ENCODE measurements at regions not wholly inside any gene's neighbourhood (a gene's known extent, or its start where the extent isn't known, plus 50 kb on each side); places are given as distances from the start of the nearest gene placed in this dataset.

GRCh38 chr20:18978311-18978710 lies 164.7 kb downstream of the SCP2D1 start:
- TF ChIP-seq CTCF (IDR thresholded peaks at IDR 0.05 in 8 of 11, conservative IDR thresholded peaks at IDR 0.05 in 3 of 11) (no peak), POLR2A (IDR thresholded peaks at IDR 0.05) (no peak)
